NCI-H1092 (cell line): ENCODE measurements at regions not wholly inside any gene's neighbourhood (a gene's known extent, or its start where the extent isn't known, plus 50 kb on each side); places are given as distances from the start of the nearest gene placed in this dataset.
A peak's percentile ranks its signal among the peaks of the same experiment; 100 is the strongest.

Experiments used
- DNase-seq: peaks from one replicate; lab custom pipeline; 2025; lab: John Stamatoyannopoulos, UW

GRCh38 chr14:32254952-32255679 is 52.0 kb upstream of the RNU6-8 start:
- peak; percentile 24 for DNase-seq

- DNase-seq, result no peak
Measured at GRCh38 chr14:32255789-32256188, 52.7 kb upstream of the RNU6-8 start.

- DNase-seq, result no peak
Measured at GRCh38 chr14:32256576-32256975, 53.5 kb upstream of the RNU6-8 start.

GRCh38 chr14:32258336-32258993 is 55.4 kb upstream of the RNU6-8 start:
- no peak for DNase-seq

GRCh38 chr14:32259368-32260013 is 56.4 kb upstream of the RNU6-8 start:
- no peak for DNase-seq

GRCh38 chr14:32263939-32264567 is 61.0 kb upstream of the RNU6-8 start:
- no peak for DNase-seq

GRCh38 chr14:32265584-32265983 is 62.5 kb upstream of the RNU6-8 start:
- no peak for DNase-seq

- no peak for DNase-seq
Measured at GRCh38 chr14:32277998-32278397, 51.1 kb upstream of the AKAP6 start.
